ENCODE measurements at regions not wholly inside any gene's neighbourhood (a gene's known extent, or its start where the extent isn't known, plus 50 kb on each side); places are given as distances from the start of the nearest gene placed in this dataset.
"Not testable (repeated sequence)": the region's sequence is repeated elsewhere in the genome, so short reads cannot be mapped to it uniquely, and the experiment has no call there.

- DNase-seq (ENCODE audit: low spot score): no peak
These were observed 109.6 kb upstream of the SP4 start for GRCh38 chr7:21317966-21318915.

GRCh38 chr7:21318916-21319270 lies 109.0 kb upstream of the SP4 start:
- no peak for DNase-seq (ENCODE audit: low spot score)

- DNase-seq (ENCODE audit: low spot score): no peak
These were observed 101.6 kb upstream of the SP4 start for GRCh38 chr7:21326241-21326640.

- no peak for DNase-seq (ENCODE audit: low spot score)
These were observed 101.0 kb upstream of the SP4 start for GRCh38 chr7:21326921-21327320.

- DNase-seq (ENCODE audit: low spot score): no peak
These were observed 100.2 kb upstream of the SP4 start for GRCh38 chr7:21327422-21328409.

- no peak for DNase-seq (ENCODE audit: low spot score)
These were observed 97.3 kb upstream of the SP4 start for GRCh38 chr7:21330462-21331178.

GRCh38 chr7:21334906-21335305 lies 93.0 kb upstream of the SP4 start:
- DNase-seq (ENCODE audit: low spot score): no peak

GRCh38 chr7:21336743-21337142 lies 91.1 kb upstream of the SP4 start:
- no peak for DNase-seq (ENCODE audit: low spot score)

GRCh38 chr7:21338728-21339164 lies 89.1 kb upstream of the SP4 start:
- DNase-seq (ENCODE audit: low spot score): no peak

GRCh38 chr7:21344900-21345299 lies 83.0 kb upstream of the SP4 start:
- DNase-seq (ENCODE audit: low spot score): not testable (repeated sequence)

GRCh38 chr7:21345361-21345760 lies 82.5 kb upstream of the SP4 start:
- DNase-seq (ENCODE audit: low spot score): no peak

- DNase-seq (ENCODE audit: low spot score): no peak
These were observed 81.6 kb upstream of the SP4 start for GRCh38 chr7:21346297-21346696.

- no peak for DNase-seq (ENCODE audit: low spot score)
These were observed 75.1 kb upstream of the SP4 start for GRCh38 chr7:21352540-21353387.

GRCh38 chr7:21353388-21353780 lies 74.5 kb upstream of the SP4 start:
- DNase-seq (ENCODE audit: low spot score): no peak

GRCh38 chr7:21354284-21354683 lies 73.6 kb upstream of the SP4 start:
- no peak for DNase-seq (ENCODE audit: low spot score)

GRCh38 chr7:21355406-21355874 lies 72.4 kb upstream of the SP4 start:
- DNase-seq (ENCODE audit: low spot score): no peak

- no peak for DNase-seq (ENCODE audit: low spot score)
These were observed 71.3 kb upstream of the SP4 start for GRCh38 chr7:21356616-21357015.

- DNase-seq (ENCODE audit: low spot score): no peak
These were observed 70.5 kb upstream of the SP4 start for GRCh38 chr7:21357151-21358097.

- DNase-seq (ENCODE audit: low spot score): peak; percentile 33
These were observed 69.2 kb upstream of the SP4 start for GRCh38 chr7:21358648-21359047.

- DNase-seq (ENCODE audit: low spot score): no peak
These were observed 68.7 kb upstream of the SP4 start for GRCh38 chr7:21359163-21359562.

Measured in HuH-7.5 (cell line).